Right lobe of liver (tissue), 6 donors: ENCODE measurements at regions not wholly inside any gene's neighbourhood (a gene's known extent, or its start where the extent isn't known, plus 50 kb on each side); places are given as distances from the start of the nearest gene placed in this dataset.

Experiments used
- ATAC-seq, 4 donors: fragments of 200-7000 bp; cut with Tn5 transposase; one replicate each; pipeline ENCODE4 v1.9.1; 2020; ENCODE audit warnings: mild to moderate bottlenecking in 4 of 4, moderate library complexity in 4 of 4
- DNase-seq, 3 donors: peaks; one replicate each; pipeline ENCODE4 v3.0.0-alpha.2; 2020
- H3K27ac ChIP-seq, 3 donors: fragments of 200-600 bp; one replicate each; pipeline ENCODE4 v1.8.0; 2022
- H3K27me3 ChIP-seq, 2 donors: fragments of 200-600 bp; one replicate each; pipeline ENCODE4 v1.8.0; 2022
- H3K36me3 ChIP-seq, 4 donors: fragments of 200-600 bp; sonication (generic) in 1 of 4; one replicate each; pipeline versions ENCODE4 v1.5.1 to v1.8.0; 2017 to 2022; ENCODE audit warnings: control low read depth in 1 of 4
- H3K4me1 ChIP-seq, 4 donors: fragments of 200-600 bp; sonication (generic) in 1 of 4; one replicate each; pipeline versions ENCODE4 v1.5.1 to v1.8.0; 2017 to 2022; ENCODE audit warnings: control low read depth in 1 of 4
- H3K4me3 ChIP-seq, 3 donors: fragments of 200-600 bp; one replicate each; pipeline ENCODE4 v1.8.0; 2022
- H3K9me3 ChIP-seq, 4 donors: fragments of 200-600 bp; sonication (generic) in 1 of 4; one replicate each; pipeline versions ENCODE4 v1.5.1 to v1.8.0; 2017 to 2022; ENCODE audit warnings: control low read depth in 1 of 4
- CTCF ChIP-seq, 4 donors: fragments of 200-600 bp in 3 of 4; fragments of 450-650 bp in 1 of 4; IDR thresholded peaks; one replicate each; pipeline versions ENCODE4 v1.5.1 to v1.8.0; 2016 to 2022; ENCODE audit warnings: antibody characterized with exemption in 4 of 4, mild to moderate bottlenecking in 2 of 4
- POLR2A ChIP-seq: fragments of 450-650 bp; IDR thresholded peaks from one replicate; pipeline ENCODE4 v1.6.1; 2017; ENCODE audit warnings: antibody characterized with exemption, mild to moderate bottlenecking
- WGBS: methylation state at CpG from one replicate; pipeline ENCODE4 v1.1.6; 2018; ENCODE audit warnings: low coverage, low lambda C conversion rate; ENCODE audit not compliant: insufficient coverage; ENCODE audit errors: missing lambda C conversion rate; 5-methylcytosine and 5-hydroxymethylcytosine counted together
- intact Hi-C, 2 donors: fragments of 100-400 bp; cut with DNase I; formaldehyde crosslinking; loops; one replicate each; pipeline versions ENCODE4 v1.11.2 to v1.14.1; 2022
- donor health status: DM: no; HTN: yes; CAD: no.
- donor health status: DM: no; HTN: no; CAD: no.
- donor health status: DM: no; HTN: no; CAD: no.
- donor health status: DM: no; HTN: yes; CAD: no.
- donor health status: DM: no; HTN: yes; CAD: no.

GRCh38 chr15:61421938-61422337 lies 192.8 kb upstream of the RORA start:
- no peaks in the 10 kb centered on the region for H3K9me3 ChIP-seq
- no peaks in the 10 kb centered on the region for H3K36me3 ChIP-seq
- peaks cover 0 to 44% (median 15%) of the 10 kb centered on the region in 4 donors for H3K4me1 ChIP-seq
- DNase-seq (peak in 1 of 3 donors; percentile 73), ATAC-seq (peak; percentile 82 to 94 (median 88))
- 5% methylated on average over 1 of the region's 1 CpG for WGBS
- H3K4me3 ChIP-seq, result no peak overlapping the region
- intact Hi-C loops, result no loop called here
- TF ChIP-seq CTCF (IDR thresholded peaks at IDR 0.05) (no peak), POLR2A (peak; percentile 62)
- no peaks in the 10 kb centered on the region for H3K27me3 ChIP-seq
- peak overlapping the region; percentile 58 to 93 (median 86) for H3K27ac ChIP-seq

GRCh38 chr15:61421470-61421869 lies 192.4 kb upstream of the RORA start:
- Histone ChIP-seq H3K27me3 (no peaks in the 10 kb centered on the region), H3K4me3 (no peak overlapping the region), H3K9me3 (no peaks in the 10 kb centered on the region), H3K36me3 (no peaks in the 10 kb centered on the region), H3K4me1 (peaks cover 0 to 44% (median 15%) of the 10 kb centered on the region in 4 donors), H3K27ac (peak overlapping the region; percentile 58 to 93 (median 86))
- intact Hi-C loops, result no loop called here
- DNase-seq, result no peak
- TF ChIP-seq CTCF (IDR thresholded peaks at IDR 0.05), result no peak
- no peak for TF ChIP-seq POLR2A
- WGBS, result 33% methylated on average over 1 of the region's 2 CpGs
- ATAC-seq, result peak; percentile 10 to 56 (median 20)

GRCh38 chr15:61420546-61420945 lies 191.4 kb upstream of the RORA start:
- H3K4me3 ChIP-seq, result no peak overlapping the region
- peaks cover 0 to 44% (median 15%) of the 10 kb centered on the region in 4 donors for H3K4me1 ChIP-seq
- H3K27ac ChIP-seq, result peak overlapping the region in 2 of 3 donors; percentile 86 to 93
- no peaks in the 10 kb centered on the region for H3K9me3 ChIP-seq
- intact Hi-C loops, result no loop called here
- ATAC-seq, result peak; percentile 29 to 59 (median 40)
- no peaks in the 10 kb centered on the region for H3K36me3 ChIP-seq
- TF ChIP-seq POLR2A, result no peak
- TF ChIP-seq CTCF (IDR thresholded peaks at IDR 0.05), result no peak
- DNase-seq, result peak in 1 of 3 donors; percentile 53
- no peaks in the 10 kb centered on the region for H3K27me3 ChIP-seq

GRCh38 chr15:61415617-61416120 lies 186.6 kb upstream of the RORA start:
- Histone ChIP-seq H3K27me3 (no peaks in the 10 kb centered on the region), H3K27ac (no peak overlapping the region), H3K36me3 (no peaks in the 10 kb centered on the region), H3K9me3 (no peaks in the 10 kb centered on the region), H3K4me1 (peaks cover 0 to 19% (median 3%) of the 10 kb centered on the region in 4 donors), H3K4me3 (no peak overlapping the region)
- intact Hi-C loops, result no loop called here
- DNase-seq, result no peak
- no peak for ATAC-seq
- no CpG with 5 or more reads among the region's 2 CpGs for WGBS
- no peak for TF ChIP-seq POLR2A

- H3K27ac ChIP-seq, result no peak overlapping the region
- intact Hi-C loops, result no loop called here
- DNase-seq (no peak), ATAC-seq (peak in 2 of 4 donors; percentile 17 to 62)
- H3K36me3 ChIP-seq, result no peaks in the 10 kb centered on the region
- 42% methylated on average over 3 of the region's 3 CpGs for WGBS
- H3K9me3 ChIP-seq, result no peaks in the 10 kb centered on the region
- no peak overlapping the region for H3K4me3 ChIP-seq
- peaks cover 0 to 6% (median 0%) of the 10 kb centered on the region in 4 donors for H3K4me1 ChIP-seq
- no peaks in the 10 kb centered on the region for H3K27me3 ChIP-seq
- TF ChIP-seq CTCF (IDR thresholded peaks at IDR 0.05) (no peak), POLR2A (no peak)
These were observed 182.9 kb upstream of the RORA start for GRCh38 chr15:61411902-61412510.
